ENCODE measurements at regions not wholly inside any gene's neighbourhood (a gene's known extent, or its start where the extent isn't known, plus 50 kb on each side); places are given as distances from the start of the nearest gene placed in this dataset.

DNA sequence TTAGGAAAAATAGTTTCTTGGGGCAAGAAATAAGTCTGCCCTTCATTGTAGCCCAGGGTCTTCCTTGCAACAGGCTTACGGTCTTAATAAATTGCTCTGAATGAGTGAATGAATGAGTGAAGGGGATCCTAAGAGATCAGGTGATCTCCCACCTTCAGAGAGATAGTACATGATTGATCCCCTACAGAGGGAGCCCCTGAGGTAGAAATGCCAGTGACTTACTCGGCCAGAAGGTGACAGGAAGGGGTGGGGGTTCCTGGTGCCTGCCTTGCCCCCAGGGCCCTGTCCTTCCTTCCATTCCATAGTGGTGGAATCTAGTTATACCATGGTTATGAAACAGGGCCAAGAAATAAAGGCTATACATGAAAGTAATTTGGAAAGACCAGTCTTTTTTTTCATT lies 215.3 kb upstream of the SSTR4 start:
- TF ChIP-seq POLR2A (IDR thresholded peaks at IDR 0.05; ENCODE audit: low read depth, low read length): no peak
- no peak for TF ChIP-seq TAF1 (IDR thresholded peaks at IDR 0.05; ENCODE audit: low read depth, low read length)
- TF ChIP-seq SPI1 (IDR thresholded peaks at IDR 0.05; ENCODE audit: low read depth, low read length): no peak
